ENCODE measurements at regions not wholly inside any gene's neighbourhood (a gene's known extent, or its start where the extent isn't known, plus 50 kb on each side); places are given as distances from the start of the nearest gene placed in this dataset.

DNA sequence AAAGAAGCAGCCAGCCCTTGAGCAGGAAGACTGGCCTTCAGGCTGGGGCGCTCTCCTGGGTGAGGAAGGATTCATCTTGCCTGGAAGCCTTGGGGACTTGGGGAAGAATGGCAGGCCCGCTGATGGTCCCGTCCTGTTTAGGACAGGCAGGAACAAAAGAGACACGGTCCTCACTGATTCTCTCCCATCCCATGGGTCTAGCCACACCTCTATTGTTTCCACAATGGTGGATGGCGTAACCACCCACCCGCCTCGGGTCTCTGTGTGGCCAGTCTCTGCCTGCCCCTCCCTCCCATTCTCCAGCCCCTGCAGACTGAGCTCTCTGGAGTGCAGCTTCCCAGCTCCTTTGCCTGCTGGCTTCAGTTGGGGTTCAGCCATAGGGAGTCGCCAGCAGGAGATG, 284.3 kb downstream of the UACA start:
- TF ChIP-seq, protein P1, sequence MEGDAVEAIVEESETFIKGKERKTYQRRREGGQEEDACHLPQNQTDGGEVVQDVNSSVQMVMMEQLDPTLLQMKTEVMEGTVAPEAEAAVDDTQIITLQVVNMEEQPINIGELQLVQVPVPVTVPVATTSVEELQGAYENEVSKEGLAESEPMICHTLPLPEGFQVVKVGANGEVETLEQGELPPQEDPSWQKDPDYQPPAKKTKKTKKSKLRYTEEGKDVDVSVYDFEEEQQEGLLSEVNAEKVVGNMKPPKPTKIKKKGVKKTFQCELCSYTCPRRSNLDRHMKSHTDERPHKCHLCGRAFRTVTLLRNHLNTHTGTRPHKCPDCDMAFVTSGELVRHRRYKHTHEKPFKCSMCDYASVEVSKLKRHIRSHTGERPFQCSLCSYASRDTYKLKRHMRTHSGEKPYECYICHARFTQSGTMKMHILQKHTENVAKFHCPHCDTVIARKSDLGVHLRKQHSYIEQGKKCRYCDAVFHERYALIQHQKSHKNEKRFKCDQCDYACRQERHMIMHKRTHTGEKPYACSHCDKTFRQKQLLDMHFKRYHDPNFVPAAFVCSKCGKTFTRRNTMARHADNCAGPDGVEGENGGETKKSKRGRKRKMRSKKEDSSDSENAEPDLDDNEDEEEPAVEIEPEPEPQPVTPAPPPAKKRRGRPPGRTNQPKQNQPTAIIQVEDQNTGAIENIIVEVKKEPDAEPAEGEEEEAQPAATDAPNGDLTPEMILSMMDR (IDR thresholded peaks at IDR 0.05) = no peak
- no peak for TF ChIP-seq POLR2A (IDR thresholded peaks at IDR 0.05)
